ENCODE measurements at regions not wholly inside any gene's neighbourhood (a gene's known extent, or its start where the extent isn't known, plus 50 kb on each side); places are given as distances from the start of the nearest gene placed in this dataset.

- ChIA-PET CTCF (ENCODE audit: partially characterized antibody) (interaction anchor here (0.9 to 3.9 kb wide), 3 partner anchors 10 to 62 kb away, joined by 3 to 17 read pairs (median 3); no protein-coding TSS in a partner anchor), POLR2A (ENCODE audit: partially characterized antibody) (no interaction called here)
- Histone ChIP-seq H3K4me3 (ENCODE audit: extremely low read depth in 1 of 4, insufficient read depth in 2 of 4, low read depth in 3 of 4, low read length in 4 of 4) (no peak overlapping the region), H3K4me2 (ENCODE audit: insufficient read depth in 1 of 2, low read depth in 2 of 2, low read length in 2 of 2) (no peak overlapping the region), H2BK15ac (ENCODE audit: low read length) (no peak overlapping the region), H4K8ac (ENCODE audit: extremely low read depth, insufficient read depth, low read length) (no peak overlapping the region), H2AFZ (ENCODE audit: low read length) (no peak overlapping the region), H2BK5ac (ENCODE audit: low read depth, low read length) (no peak overlapping the region), H3K27ac (ENCODE audit: low read depth, low read length) (no peak overlapping the region), H2BK12ac (ENCODE audit: low read depth, low read length) (no peak overlapping the region), H3K23ac (ENCODE audit: insufficient read length) (no peak overlapping the region), H2BK20ac (ENCODE audit: low read length) (no peak overlapping the region), H3K4me1 (replicated peaks in 1 of 4; ENCODE audit: control insufficient read depth in 3 of 4, insufficient read depth in 4 of 4, low read length in 3 of 4) (no peaks in the 10 kb centered on the region), H3K9me3 (ENCODE audit: insufficient read depth in 2 of 2, low read depth in 1 of 2, low read length in 1 of 2) (no peaks in the 10 kb centered on the region), H4K5ac (ENCODE audit: insufficient read length, low read depth, low read length) (no peak overlapping the region), H3K9ac (replicated peaks in 1 of 4; ENCODE audit: extremely low read depth in 1 of 4, low read depth in 3 of 4, low read length in 3 of 4) (no peak overlapping the region), H3K14ac (ENCODE audit: insufficient read length) (no peak overlapping the region), H3K79me1 (ENCODE audit: low read depth, low read length) (no peaks in the 10 kb centered on the region), H3K36me3 (ENCODE audit: control insufficient read depth in 2 of 4, insufficient read depth in 4 of 4, low read length in 3 of 4) (no peaks in the 10 kb centered on the region), H3K79me2 (ENCODE audit: control insufficient read depth in 1 of 2, insufficient read depth in 2 of 2, low read length in 2 of 2) (no peaks in the 10 kb centered on the region), H3K18ac (ENCODE audit: extremely low read depth, low read length) (no peak overlapping the region), H2AK5ac (ENCODE audit: low read depth, low read length) (no peak overlapping the region), H3K4ac (replicated peaks; ENCODE audit: insufficient read length, low read depth, low read length) (no peak overlapping the region), H3K23me2 (ENCODE audit: low read depth, low read length) (no peaks in the 10 kb centered on the region), H4K20me1 (replicated peaks in 1 of 2; ENCODE audit: control insufficient read depth in 1 of 2, insufficient read depth in 2 of 2, low read length in 2 of 2) (no peaks in the 10 kb centered on the region), H4K91ac (replicated peaks; ENCODE audit: insufficient read length, low read length) (no peak overlapping the region), H2BK120ac (replicated peaks; ENCODE audit: low read depth, low read length) (no peak overlapping the region), H3K27me3 (replicated peaks in 1 of 4; ENCODE audit: control insufficient read depth in 3 of 4, extremely low read depth in 1 of 4, insufficient read depth in 3 of 4, low read length in 3 of 4) (no peaks in the 10 kb centered on the region), H3K56ac (replicated peaks; ENCODE audit: insufficient read length, low read depth, low read length) (no peak overlapping the region)
- FAIRE-seq: no peak
- 88% methylated on average over 10 of the region's 10 CpGs; no CpG with 5 or more reads in 1 of the 2 experiments for WGBS, 2 experiments (ENCODE audit: extremely low coverage in 1 of 2, insufficient coverage in 1 of 2, insufficient read length in 1 of 2, insufficient replicate concordance in 2 of 2, low coverage in 1 of 2, low lambda C conversion rate in 2 of 2, missing lambda C conversion rate in 1 of 2)
- DNase-seq (ENCODE audit: low read depth in 1 of 2, low spot score in 2 of 2): no peak
- TF ChIP-seq POLR2A (IDR thresholded peaks at IDR 0.05; ENCODE audit: control extremely low read depth in 1 of 2, low read depth in 2 of 2, low read length in 2 of 2) (no peak), MAX (IDR thresholded peaks at IDR 0.05) (peak; percentile 52; the same call in 1 of the 2 replicates), TAF7 (optimal IDR thresholded peaks at IDR 0.05; ENCODE audit: borderline replicate concordance, low read depth, low read length) (no peak), E2F6 (IDR thresholded peaks at IDR 0.05) (peak; percentile 79)
These were observed 51.4 kb upstream of the IRX2 start for GRCh38 chr5:2802693-2803365.
